Activated B cell treated with CpG ODN at 0.5 μM for 24 hours (primary cell): ENCODE measurements at regions not wholly inside any gene's neighbourhood (a gene's known extent, or its start where the extent isn't known, plus 50 kb on each side); places are given as distances from the start of the nearest gene placed in this dataset.

Experiments used
- ATAC-seq: fragments of 200-7000 bp; cut with Tn5 transposase; one replicate; pipeline ENCODE4 v1.10.0; 2021; ENCODE audit warnings: low read depth, mild to moderate bottlenecking, moderate library complexity
- CTCF ChIA-PET: fragments of 350-600 bp; sonication (Branson Sonifier 250); formaldehyde crosslinking; loops from one replicate; lab custom pipeline; 2021; ENCODE audit warnings: antibody characterized with exemption; lab: Charles Lee
- POLR2A ChIA-PET: fragments of 350-600 bp; sonication (Branson Sonifier 250); formaldehyde crosslinking; loops from one replicate; lab custom pipeline; 2021; ENCODE audit warnings: antibody characterized with exemption; lab: Charles Lee
- DNase-seq: peaks from one replicate; pipeline ENCODE4 v3.0.0; 2022
- H3K27ac Mint-ChIP-seq: one replicate; pipeline ENCODE4 v1.8.0; 2020; ENCODE audit warnings: mixed read lengths
- H3K27me3 Mint-ChIP-seq: one replicate; pipeline ENCODE4 v1.8.0; 2021; ENCODE audit warnings: mixed read lengths
- H3K36me3 Mint-ChIP-seq: one replicate; pipeline ENCODE4 v1.8.0; 2021; ENCODE audit warnings: low read depth, mixed read lengths
- H3K4me1 Mint-ChIP-seq: one replicate; pipeline ENCODE4 v1.8.0; 2021; ENCODE audit warnings: mixed read lengths
- H3K4me3 Mint-ChIP-seq: one replicate; pipeline ENCODE4 v1.8.0; 2020; ENCODE audit warnings: mild to moderate bottlenecking, mixed read lengths
- H3K9me3 Mint-ChIP-seq: one replicate; pipeline ENCODE4 v1.8.0; 2020; ENCODE audit warnings: mixed read lengths
- intact Hi-C: fragments of 100-400 bp; cut with micrococcal nuclease; formaldehyde crosslinking; loops from one replicate; pipeline ENCODE4 v1.15.1; 2024
- TF ChIP-seq, protein P1 (sequence below): fragments of 200-600 bp; IDR thresholded peaks from one replicate; pipeline ENCODE4 v1.8.0; 2022; ENCODE audit warnings: antibody characterized with exemption, mild to moderate bottlenecking

DNA sequence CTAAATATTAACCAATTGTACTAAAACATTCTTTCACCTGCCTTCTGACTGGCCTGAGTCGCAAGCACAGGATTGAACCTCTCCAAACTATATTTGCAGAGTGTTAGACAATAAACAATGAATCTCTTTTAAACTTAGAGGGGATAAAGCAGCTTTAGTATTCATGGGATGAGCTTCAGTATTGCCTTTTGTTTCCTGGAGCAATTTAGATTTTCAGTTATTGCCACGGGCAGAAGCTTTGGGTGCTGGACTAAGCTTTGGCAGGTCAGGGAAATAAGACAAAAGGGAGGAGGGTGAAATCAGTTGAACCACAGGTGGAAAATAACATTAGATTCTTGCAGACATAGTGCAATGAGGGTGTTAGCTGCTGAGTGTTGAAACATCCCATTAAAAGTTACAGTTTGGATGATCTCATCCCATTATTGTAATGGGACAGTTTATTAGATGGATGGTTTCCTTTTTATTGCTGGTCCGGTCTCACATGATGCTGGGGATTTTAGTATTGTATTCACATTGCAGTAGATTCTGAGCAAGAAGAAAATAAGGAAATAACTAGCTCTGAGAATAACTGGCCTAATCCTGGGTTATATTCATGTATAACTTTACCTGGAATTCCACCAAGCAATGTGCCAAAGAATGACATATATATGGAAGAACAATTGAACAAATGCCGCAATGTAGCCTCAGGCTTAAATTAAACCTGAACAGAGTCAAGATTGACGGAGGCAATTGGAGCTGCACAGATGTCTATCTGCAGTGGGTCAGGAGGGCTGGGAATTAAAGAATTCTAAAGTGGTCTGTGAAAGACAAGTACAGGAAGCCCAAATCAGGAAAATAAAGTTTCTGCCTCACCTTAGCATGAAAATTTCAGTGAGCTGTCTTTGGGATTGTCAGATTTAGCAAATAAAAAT lies 1092.8 kb upstream of the SEL1L start:
- intact Hi-C loops, result no loop called here
- TF ChIP-seq, protein P1, sequence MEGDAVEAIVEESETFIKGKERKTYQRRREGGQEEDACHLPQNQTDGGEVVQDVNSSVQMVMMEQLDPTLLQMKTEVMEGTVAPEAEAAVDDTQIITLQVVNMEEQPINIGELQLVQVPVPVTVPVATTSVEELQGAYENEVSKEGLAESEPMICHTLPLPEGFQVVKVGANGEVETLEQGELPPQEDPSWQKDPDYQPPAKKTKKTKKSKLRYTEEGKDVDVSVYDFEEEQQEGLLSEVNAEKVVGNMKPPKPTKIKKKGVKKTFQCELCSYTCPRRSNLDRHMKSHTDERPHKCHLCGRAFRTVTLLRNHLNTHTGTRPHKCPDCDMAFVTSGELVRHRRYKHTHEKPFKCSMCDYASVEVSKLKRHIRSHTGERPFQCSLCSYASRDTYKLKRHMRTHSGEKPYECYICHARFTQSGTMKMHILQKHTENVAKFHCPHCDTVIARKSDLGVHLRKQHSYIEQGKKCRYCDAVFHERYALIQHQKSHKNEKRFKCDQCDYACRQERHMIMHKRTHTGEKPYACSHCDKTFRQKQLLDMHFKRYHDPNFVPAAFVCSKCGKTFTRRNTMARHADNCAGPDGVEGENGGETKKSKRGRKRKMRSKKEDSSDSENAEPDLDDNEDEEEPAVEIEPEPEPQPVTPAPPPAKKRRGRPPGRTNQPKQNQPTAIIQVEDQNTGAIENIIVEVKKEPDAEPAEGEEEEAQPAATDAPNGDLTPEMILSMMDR, result no peak

DNA sequence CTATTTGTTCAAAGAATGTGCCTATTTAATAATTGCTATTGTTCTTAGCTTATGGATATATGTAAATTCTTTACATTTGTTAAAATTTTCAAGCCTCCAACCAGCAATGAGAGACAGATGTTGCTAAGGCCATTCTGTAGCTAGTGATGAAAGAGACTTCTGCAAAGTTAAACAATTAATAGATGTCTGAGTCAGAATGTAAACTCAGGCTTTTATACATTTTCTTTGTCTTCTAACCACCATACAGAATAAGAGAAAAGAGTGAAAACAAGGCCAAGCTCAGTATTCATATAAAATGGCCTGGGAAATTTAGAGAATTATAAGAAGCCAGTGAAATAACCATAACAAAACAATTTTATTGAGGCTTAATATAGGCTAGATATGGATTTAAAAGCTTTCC lies 1102.3 kb upstream of the SEL1L start:
- no peaks in the 10 kb centered on the region for H3K36me3 Mint-ChIP-seq
- DNase-seq (no peak), ATAC-seq (no peak)
- peaks cover 17% of the 10 kb centered on the region for H3K9me3 Mint-ChIP-seq
- TF ChIP-seq, protein P1, result no peak
- intact Hi-C loops, result no loop called here
- POLR2A ChIA-PET, result no interaction called here
- no peak overlapping the region for H3K4me3 Mint-ChIP-seq
- H3K27me3 Mint-ChIP-seq, result no peaks in the 10 kb centered on the region
- H3K27ac Mint-ChIP-seq, result no peak overlapping the region
- CTCF ChIA-PET, result no interaction called here
- no peaks in the 10 kb centered on the region for H3K4me1 Mint-ChIP-seq

More for the DNA sequence above, 1092.8 kb upstream of the SEL1L start:
- H3K36me3 Mint-ChIP-seq, result no peaks in the 10 kb centered on the region
- no peaks in the 10 kb centered on the region for H3K27me3 Mint-ChIP-seq
- no peak overlapping the region for H3K4me3 Mint-ChIP-seq
- no peak overlapping the region for H3K27ac Mint-ChIP-seq
- ChIA-PET CTCF (no interaction called here), POLR2A (no interaction called here)
- no peak for DNase-seq
- H3K4me1 Mint-ChIP-seq, result no peaks in the 10 kb centered on the region
- ATAC-seq, result no peak
- peaks cover 11% of the 10 kb centered on the region for H3K9me3 Mint-ChIP-seq

DNA sequence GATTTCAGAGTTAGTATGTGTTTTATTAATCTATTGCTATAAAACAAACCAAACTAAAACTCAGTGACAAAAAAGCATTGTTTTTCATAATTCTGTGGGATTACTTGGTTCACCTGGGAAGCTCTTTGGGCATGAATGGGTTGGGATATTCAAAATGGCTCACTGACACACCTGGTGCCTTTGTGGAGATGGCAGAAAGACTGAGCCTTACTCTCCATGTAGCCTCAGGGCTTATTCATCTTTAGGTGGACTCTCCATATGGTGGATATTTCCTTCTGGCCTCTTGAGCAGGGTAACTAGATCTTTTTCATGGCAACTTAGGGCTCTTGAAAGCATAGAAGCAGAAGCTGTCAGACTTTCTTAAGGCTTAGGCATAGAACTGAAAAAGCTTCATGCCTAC lies 1102.8 kb upstream of the SEL1L start:
- CTCF ChIA-PET, result no interaction called here
- Mint-ChIP-seq H3K27ac (no peak overlapping the region), H3K9me3 (peaks cover 15% of the 10 kb centered on the region), H3K27me3 (no peaks in the 10 kb centered on the region), H3K36me3 (no peaks in the 10 kb centered on the region), H3K4me3 (no peak overlapping the region), H3K4me1 (no peaks in the 10 kb centered on the region)
- ATAC-seq (no peak), DNase-seq (no peak)
- intact Hi-C loops, result no loop called here
- POLR2A ChIA-PET, result no interaction called here
- TF ChIP-seq, protein P1, result no peak

DNA sequence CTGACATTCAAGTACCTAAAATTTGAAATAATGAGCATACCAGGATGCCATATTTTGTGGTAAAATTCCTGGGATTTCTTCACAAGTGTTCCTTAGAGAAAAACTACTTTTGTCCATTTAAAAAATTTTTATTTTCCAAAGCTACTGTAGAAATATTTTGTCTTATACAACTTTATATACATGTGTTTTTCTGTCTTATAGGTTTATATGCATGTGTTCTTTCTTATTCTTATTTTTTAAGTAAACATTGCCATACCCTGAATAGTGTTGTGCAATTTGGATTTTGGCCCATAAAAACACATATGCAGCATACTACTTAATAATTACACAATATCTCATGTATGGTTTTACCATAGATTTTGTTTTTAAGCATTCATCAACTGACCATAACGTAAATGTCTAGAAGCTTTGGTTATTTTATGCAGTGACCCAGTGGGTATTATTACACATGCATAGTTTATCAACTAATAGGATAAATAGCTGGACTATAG lies 1107.4 kb upstream of the SEL1L start:
- H3K27ac Mint-ChIP-seq, result no peak overlapping the region
- TF ChIP-seq, protein P1, result no peak
- no peak overlapping the region for H3K4me3 Mint-ChIP-seq
- H3K27me3 Mint-ChIP-seq, result no peaks in the 10 kb centered on the region
- H3K4me1 Mint-ChIP-seq, result no peaks in the 10 kb centered on the region
- DNase-seq, result no peak
- ATAC-seq, result no peak
- CTCF ChIA-PET, result no interaction called here
- intact Hi-C loops, result no loop called here
- H3K36me3 Mint-ChIP-seq, result no peaks in the 10 kb centered on the region
- H3K9me3 Mint-ChIP-seq, result peaks cover 6% of the 10 kb centered on the region
- POLR2A ChIA-PET, result no interaction called here

DNA sequence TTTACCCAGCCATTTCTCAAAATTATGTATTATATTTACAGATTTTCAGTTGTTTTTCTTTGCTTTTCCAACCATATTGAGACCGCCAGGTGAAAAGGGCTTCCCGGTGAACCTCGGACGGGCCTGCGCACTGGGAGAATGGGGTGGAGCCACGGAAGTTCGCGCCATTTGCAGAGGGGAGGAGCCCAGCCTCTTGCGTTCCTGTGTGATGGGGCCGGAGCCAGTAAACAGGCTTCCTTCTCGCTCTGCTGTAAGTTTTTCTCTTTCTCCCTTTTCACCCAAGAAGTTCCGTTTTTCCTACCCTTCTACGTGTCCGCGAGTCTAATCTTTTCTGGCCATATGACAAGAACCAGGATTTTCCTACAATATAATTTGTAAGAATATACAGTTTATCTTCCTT lies 1108.8 kb upstream of the SEL1L start:
- H3K4me1 Mint-ChIP-seq, result no peaks in the 10 kb centered on the region
- intact Hi-C loops, result no loop called here
- DNase-seq (no peak), ATAC-seq (no peak)
- POLR2A ChIA-PET, result no interaction called here
- H3K9me3 Mint-ChIP-seq, result peaks cover 6% of the 10 kb centered on the region
- peak overlapping the region; percentile 20 for H3K4me3 Mint-ChIP-seq
- no peaks in the 10 kb centered on the region for H3K36me3 Mint-ChIP-seq
- TF ChIP-seq, protein P1, result no peak
- CTCF ChIA-PET, result no interaction called here
- no peaks in the 10 kb centered on the region for H3K27me3 Mint-ChIP-seq
- H3K27ac Mint-ChIP-seq, result no peak overlapping the region
